Activated CD8-positive, alpha-beta T cell treated with anti-CD3 and anti-CD28 coated beads, Interleukin-2, amount 10 ng/mL, durations not matched to agents 7 days and 5 days (primary cell): ENCODE measurements at regions not wholly inside any gene's neighbourhood (a gene's known extent, or its start where the extent isn't known, plus 50 kb on each side); places are given as distances from the start of the nearest gene placed in this dataset.

Experiments used
- ATAC-seq: fragments of 150-1000 bp; cut with Tn5 transposase; one replicate; pipeline ENCODE4 v1.10.0; 2021; ENCODE audit warnings: moderate library complexity
- CTCF ChIA-PET: fragments of 350-600 bp; sonication (Branson Sonifier 250); formaldehyde crosslinking; loops from one replicate; lab custom pipeline; 2021; ENCODE audit warnings: antibody characterized with exemption; lab: Charles Lee
- POLR2A ChIA-PET: fragments of 350-600 bp; sonication (Branson Sonifier 250); formaldehyde crosslinking; loops from one replicate; lab custom pipeline; 2021; ENCODE audit warnings: antibody characterized with exemption; lab: Charles Lee
- DNase-seq: peaks from one replicate; pipeline ENCODE4 v3.0.0-alpha.2; 2020
- H3K27ac Mint-ChIP-seq: one replicate; pipeline ENCODE4 v1.8.0; 2021; ENCODE audit warnings: mild to moderate bottlenecking, mixed read lengths
- H3K27me3 Mint-ChIP-seq: one replicate; pipeline ENCODE4 v1.8.0; 2021; ENCODE audit warnings: low read depth, mixed read lengths
- H3K36me3 Mint-ChIP-seq: one replicate; pipeline ENCODE4 v1.8.0; 2021; ENCODE audit warnings: low read depth, mixed read lengths
- H3K4me1 Mint-ChIP-seq: one replicate; pipeline ENCODE4 v1.8.0; 2021; ENCODE audit warnings: low read depth, mixed read lengths
- H3K4me3 Mint-ChIP-seq: one replicate; pipeline ENCODE4 v1.8.0; 2021; ENCODE audit warnings: mild to moderate bottlenecking, mixed read lengths
- H3K9me3 Mint-ChIP-seq: one replicate; pipeline ENCODE4 v1.8.0; 2022; ENCODE audit warnings: mixed read lengths; ENCODE audit not compliant: insufficient read depth

DNA sequence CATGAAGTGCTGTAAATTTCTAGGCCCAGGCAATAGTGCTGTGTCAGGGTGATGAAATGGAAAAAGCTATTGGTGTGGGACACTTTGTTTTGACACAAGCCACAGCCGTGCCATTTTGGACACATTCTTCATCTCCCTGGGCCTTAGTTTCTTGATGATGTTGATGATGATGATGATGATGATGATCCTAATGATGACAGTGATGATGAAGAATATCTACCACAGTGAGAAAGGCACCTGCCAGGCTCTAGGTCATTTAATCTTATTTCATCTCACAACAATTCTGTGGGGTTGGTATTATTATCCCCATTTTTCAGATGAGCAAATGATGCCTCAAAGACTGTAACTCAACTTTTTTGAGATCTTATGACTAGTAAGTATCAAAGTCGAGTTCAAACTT, 102.2 kb upstream of the STC2 start:
- Mint-ChIP-seq H3K36me3 (no peaks in the 10 kb centered on the region), H3K9me3 (no peaks in the 10 kb centered on the region), H3K27me3 (peaks cover 6% of the 10 kb centered on the region), H3K4me3 (no peak overlapping the region), H3K4me1 (no peaks in the 10 kb centered on the region), H3K27ac (no peak overlapping the region)
- CTCF ChIA-PET, result no interaction called here
- ATAC-seq, result no peak
- DNase-seq, result no peak
- POLR2A ChIA-PET, result no interaction called here

DNA sequence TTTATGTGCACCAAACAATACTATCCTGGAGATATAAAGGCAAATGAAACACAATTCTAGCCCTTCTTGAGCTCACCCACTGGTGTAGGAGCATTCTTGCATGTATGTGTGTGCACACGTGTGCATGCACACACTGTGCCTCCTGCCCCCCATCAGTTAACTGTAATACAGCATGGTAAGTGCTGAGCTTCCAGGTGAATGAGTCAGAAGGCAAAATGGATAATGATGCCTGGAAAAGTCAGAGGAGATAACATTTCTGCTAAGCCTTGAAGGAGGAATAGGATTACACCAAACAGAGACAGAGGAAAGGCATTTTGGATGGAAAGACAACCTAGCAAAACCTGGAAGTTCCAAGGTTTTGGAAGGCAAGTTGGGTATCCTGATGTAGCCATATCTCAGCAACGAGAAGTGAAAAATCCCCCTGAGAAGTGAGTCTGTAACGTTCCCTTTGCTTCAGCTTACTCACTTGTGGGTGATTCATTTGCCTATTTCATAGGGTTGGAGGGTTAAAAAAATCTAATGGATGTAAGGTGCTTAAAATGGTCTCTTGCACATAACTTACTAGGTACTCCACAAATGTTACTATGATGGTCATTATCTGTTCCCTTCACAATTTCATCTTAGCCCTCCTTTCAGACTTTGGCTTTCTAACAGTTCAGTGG, 101.4 kb upstream of the STC2 start:
- no peaks in the 10 kb centered on the region for H3K36me3 Mint-ChIP-seq
- peaks cover 6% of the 10 kb centered on the region for H3K27me3 Mint-ChIP-seq
- no peaks in the 10 kb centered on the region for H3K9me3 Mint-ChIP-seq
- ChIA-PET CTCF (no interaction called here), POLR2A (no interaction called here)
- H3K4me3 Mint-ChIP-seq, result no peak overlapping the region
- no peak for DNase-seq
- no peak overlapping the region for H3K27ac Mint-ChIP-seq
- ATAC-seq, result no peak
- no peaks in the 10 kb centered on the region for H3K4me1 Mint-ChIP-seq

DNA sequence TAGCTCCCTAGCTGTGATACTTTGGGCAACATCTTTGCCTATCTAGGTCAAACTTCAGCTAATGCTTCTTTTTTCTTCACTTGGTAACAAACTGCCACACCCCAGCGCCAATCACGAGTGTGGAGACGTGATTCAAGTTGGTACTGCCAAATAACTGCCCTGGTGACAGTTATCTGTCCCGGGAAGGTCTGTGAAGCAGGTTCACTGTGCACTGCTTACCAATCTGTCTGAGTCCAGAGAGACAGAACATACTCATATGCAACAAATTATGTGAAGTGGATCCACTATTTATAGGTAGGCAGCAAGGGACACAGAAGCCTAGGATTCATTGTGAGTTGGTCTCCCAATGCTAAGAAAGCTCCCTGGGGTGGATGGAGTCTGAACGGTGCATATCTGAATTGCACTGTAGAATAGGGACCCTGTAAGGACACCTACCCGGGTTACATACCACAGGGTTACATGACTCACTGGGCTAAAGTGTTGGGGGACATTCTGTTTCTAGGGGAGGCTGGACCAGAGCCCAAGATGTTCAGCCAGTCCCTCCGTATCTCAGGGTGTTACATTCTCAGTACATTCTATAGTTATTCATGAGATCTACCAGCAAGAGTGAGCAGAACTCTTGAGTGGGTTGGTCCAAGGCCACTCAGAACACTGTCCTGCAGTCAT, 95.4 kb upstream of the STC2 start:
- ChIA-PET POLR2A (no interaction called here), CTCF (no interaction called here)
- Mint-ChIP-seq H3K36me3 (no peaks in the 10 kb centered on the region), H3K27ac (no peak overlapping the region), H3K4me3 (no peak overlapping the region), H3K9me3 (no peaks in the 10 kb centered on the region), H3K27me3 (no peaks in the 10 kb centered on the region), H3K4me1 (no peaks in the 10 kb centered on the region)
- DNase-seq, result no peak
- no peak for ATAC-seq

DNA sequence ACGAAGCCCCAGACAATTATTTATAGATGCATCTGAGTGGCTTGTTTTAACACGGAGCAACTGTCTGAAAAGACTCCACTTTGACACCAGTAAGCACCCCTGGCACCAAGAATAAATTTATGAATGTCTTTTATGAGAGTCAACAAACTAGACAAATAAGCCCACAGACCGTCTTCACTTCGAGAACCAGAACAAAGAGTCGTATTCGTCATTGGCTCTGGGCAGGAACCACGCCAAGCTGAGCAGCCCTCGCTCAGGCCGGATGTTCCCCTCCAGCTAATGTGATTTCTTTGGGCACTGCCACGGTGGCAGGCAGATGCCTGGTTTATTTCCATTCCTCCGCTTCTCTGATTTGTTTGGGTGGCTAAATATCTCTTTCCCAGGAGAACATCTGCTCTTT, 91.9 kb upstream of the STC2 start:
- no peaks in the 10 kb centered on the region for H3K9me3 Mint-ChIP-seq
- ChIA-PET CTCF (no interaction called here), POLR2A (no interaction called here)
- H3K4me3 Mint-ChIP-seq, result no peak overlapping the region
- ATAC-seq (no peak), DNase-seq (no peak)
- H3K27me3 Mint-ChIP-seq, result no peaks in the 10 kb centered on the region
- no peaks in the 10 kb centered on the region for H3K36me3 Mint-ChIP-seq
- no peaks in the 10 kb centered on the region for H3K4me1 Mint-ChIP-seq
- no peak overlapping the region for H3K27ac Mint-ChIP-seq

DNA sequence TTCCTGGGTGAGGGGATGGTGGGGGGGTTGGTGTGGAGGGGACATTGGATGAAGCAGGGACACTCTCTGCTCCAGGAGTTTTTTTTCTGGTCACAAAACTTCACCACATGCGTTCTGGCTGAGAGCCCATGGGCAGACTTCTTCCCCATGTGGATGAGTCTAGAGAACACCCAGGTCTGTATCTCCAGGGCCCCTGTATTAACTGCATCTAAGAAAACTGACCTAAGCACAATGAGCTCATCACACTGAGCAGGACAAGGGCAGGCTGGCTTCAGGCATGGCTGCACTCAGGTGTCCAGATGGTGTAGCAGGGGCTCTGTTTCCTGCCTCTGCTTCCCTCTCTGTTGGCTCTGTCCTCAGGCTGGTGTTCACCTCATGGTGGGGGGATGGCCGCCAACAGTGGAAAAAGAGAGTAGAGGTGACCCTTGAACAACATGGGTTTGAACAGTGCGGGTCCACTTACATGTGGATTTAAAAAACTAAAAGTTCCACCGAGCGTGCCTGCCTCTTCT, 85.3 kb upstream of the STC2 start:
- DNase-seq, result no peak
- H3K9me3 Mint-ChIP-seq, result no peaks in the 10 kb centered on the region
- H3K36me3 Mint-ChIP-seq, result no peaks in the 10 kb centered on the region
- ATAC-seq, result no peak
- ChIA-PET POLR2A (no interaction called here), CTCF (no interaction called here)
- H3K4me1 Mint-ChIP-seq, result no peaks in the 10 kb centered on the region
- H3K4me3 Mint-ChIP-seq, result no peak overlapping the region
- H3K27ac Mint-ChIP-seq, result no peak overlapping the region
- peaks cover 5% of the 10 kb centered on the region for H3K27me3 Mint-ChIP-seq

DNA sequence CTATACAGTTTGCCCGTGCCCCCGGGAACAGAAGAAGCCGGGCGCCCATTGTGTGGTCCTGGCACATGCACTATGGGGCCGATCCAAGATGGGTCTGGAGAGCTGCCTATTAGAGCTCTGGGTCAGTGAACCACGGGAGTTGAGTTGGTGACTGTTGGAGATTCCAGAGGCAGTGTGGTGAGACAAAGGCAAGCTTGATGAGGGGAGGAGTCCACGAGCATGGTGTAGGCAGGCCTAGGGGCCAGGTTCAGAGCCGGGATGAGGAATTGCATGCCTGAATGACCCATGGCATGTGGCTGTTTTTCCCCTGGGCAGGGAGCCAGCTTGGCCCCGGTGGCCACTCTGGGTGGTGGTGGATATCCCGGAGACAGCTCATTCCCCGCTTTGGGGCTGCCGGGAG, 84.4 kb upstream of the STC2 start:
- Mint-ChIP-seq H3K36me3 (no peaks in the 10 kb centered on the region), H3K27me3 (peaks cover 5% of the 10 kb centered on the region), H3K27ac (no peak overlapping the region), H3K4me1 (no peaks in the 10 kb centered on the region), H3K9me3 (no peaks in the 10 kb centered on the region), H3K4me3 (no peak overlapping the region)
- CTCF ChIA-PET, result no interaction called here
- ATAC-seq (no peak), DNase-seq (no peak)
- POLR2A ChIA-PET, result no interaction called here

DNA sequence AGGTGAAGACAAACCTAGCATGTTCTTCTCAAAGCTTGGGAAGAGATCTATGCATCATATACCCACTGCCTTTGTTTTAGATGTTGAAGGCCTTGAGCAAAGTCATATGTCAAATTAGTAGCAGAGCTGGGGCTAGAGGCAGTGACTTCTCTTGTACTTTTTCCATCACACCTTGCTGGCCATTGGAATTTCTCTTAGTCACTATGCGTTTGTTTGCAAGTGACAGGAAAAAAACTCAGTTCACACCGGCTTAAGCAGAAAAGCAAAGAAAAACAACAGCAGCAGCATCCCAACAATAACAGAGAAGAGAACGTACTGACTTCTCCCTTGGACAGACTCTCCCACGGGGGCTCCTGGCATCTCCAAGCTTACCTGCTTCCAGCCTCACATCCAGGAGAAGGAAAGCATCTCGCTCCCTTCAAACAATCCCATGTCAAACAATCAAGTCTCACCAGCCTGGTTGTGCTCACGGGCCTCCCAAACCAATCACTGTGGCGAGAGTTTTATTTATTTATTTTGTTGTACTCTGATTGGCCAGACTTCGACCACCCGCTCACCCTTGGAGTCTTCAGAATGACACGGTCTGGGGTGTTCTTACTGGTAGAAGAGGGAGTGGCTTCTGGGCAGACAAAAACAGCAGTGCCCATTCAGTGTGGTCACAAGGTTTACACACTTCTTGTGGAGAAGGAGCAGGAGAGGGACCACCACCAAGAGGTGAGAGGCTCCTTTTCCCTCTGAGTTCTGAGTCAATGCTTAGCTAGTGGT, 83.8 kb upstream of the STC2 start:
- Mint-ChIP-seq H3K36me3 (no peaks in the 10 kb centered on the region), H3K9me3 (no peaks in the 10 kb centered on the region), H3K27me3 (peaks cover 5% of the 10 kb centered on the region), H3K4me3 (no peak overlapping the region), H3K4me1 (no peaks in the 10 kb centered on the region), H3K27ac (no peak overlapping the region)
- ATAC-seq (no peak), DNase-seq (no peak)
- ChIA-PET POLR2A (no interaction called here), CTCF (no interaction called here)

DNA sequence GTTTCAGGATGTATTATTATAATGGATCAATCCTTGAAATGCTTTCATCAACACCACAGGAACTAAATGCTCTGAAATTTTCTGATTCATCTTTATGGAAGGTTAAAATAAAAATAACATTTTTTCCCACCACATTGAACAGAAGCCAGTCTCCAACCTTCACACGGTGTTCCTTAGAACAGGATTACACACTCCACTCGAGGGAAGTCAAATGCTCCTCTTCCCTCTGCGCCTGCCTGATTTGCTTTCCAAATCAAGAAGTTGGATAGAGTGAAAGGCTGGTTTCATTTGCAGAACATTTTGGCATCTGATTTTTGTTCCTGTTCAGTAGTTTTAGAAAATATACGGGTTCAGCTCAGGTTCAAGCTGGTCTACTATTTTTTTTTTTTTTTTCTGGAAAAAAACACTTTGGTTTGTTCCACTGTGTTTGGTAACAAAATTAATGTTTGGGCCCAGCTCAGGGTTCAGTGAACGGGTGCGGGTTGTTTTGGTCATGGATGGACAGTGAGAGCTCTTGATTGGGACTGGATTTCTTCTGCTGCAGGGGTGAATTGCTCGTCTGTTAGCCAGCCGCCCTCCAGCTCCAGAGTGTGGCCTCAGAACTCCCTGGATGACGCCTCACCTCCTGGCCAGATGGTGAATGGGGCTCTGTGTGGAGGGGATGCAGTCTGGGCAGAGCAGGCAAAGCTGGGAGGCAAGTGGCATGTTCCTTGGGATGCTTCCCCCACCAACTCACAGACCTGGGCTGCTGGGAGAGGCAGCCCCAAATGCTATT, 82.4 kb upstream of the STC2 start:
- no peaks in the 10 kb centered on the region for H3K4me1 Mint-ChIP-seq
- H3K9me3 Mint-ChIP-seq, result no peaks in the 10 kb centered on the region
- CTCF ChIA-PET, result no interaction called here
- POLR2A ChIA-PET, result no interaction called here
- ATAC-seq (no peak), DNase-seq (no peak)
- H3K27me3 Mint-ChIP-seq, result peaks cover 5% of the 10 kb centered on the region
- H3K4me3 Mint-ChIP-seq, result no peak overlapping the region
- no peaks in the 10 kb centered on the region for H3K36me3 Mint-ChIP-seq
- H3K27ac Mint-ChIP-seq, result no peak overlapping the region

DNA sequence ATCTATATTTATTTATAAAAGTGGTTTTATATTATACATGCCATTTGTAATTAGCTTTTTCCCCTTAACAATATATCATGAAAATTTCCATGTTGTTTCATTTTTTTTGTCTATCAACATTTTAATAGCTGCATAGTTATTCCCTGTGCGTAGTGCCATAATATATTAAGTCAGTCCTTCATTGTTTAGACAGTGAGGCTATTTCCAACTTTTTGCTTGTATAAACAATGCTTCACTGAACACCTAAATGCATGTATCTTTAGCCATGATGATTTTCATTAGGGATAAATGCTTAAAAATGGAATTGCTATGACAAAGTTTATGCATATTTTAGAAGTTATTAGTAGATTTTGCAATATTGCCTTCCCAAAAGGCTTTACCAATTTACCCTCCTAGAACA, 80.7 kb upstream of the STC2 start:
- DNase-seq, result no peak
- ATAC-seq, result no peak
- no peaks in the 10 kb centered on the region for H3K9me3 Mint-ChIP-seq
- peaks cover 5% of the 10 kb centered on the region for H3K27me3 Mint-ChIP-seq
- ChIA-PET POLR2A (no interaction called here), CTCF (no interaction called here)
- no peak overlapping the region for H3K4me3 Mint-ChIP-seq
- no peak overlapping the region for H3K27ac Mint-ChIP-seq
- H3K36me3 Mint-ChIP-seq, result no peaks in the 10 kb centered on the region
- no peaks in the 10 kb centered on the region for H3K4me1 Mint-ChIP-seq

DNA sequence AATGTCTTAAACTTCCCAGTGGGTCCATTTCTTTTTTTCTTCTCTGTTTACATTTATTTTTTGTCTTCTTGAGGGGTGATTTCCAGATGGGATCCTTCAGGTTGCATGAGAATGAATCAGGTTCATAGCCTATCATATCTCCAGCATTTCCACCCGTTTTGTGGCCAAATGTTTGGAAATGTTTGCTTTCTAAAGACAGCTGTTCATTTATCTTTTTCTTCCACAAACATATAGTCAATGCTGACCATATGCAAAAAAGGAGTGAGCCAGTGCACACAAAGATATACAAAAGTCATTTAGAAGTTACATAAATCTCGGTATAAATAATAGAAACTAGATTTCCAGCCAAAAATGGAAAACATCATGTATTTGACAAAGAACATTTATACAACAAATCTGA, 71.6 kb upstream of the STC2 start:
- POLR2A ChIA-PET, result no interaction called here

DNA sequence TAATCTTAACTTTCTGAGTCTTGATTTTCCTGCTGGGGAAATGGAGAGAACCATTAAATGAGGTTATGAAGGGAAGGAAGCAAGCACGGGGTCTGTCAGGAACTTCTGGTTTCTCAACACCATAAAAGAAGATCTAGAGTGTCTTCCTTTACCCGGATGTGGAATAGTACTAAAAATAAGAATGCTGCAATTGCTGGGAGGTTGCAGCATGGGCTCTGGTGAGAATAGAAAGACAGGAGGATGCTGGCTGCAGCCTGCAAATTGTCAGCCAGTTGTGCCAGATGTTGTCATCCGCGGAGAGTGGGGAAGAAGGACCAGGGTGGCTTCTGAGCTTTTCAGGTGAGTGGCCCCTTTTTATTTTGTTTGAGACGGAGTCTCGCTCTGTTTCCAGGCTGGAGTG, 69.3 kb upstream of the STC2 start:
- H3K36me3 Mint-ChIP-seq, result no peaks in the 10 kb centered on the region

More for the DNA sequence above, 71.6 kb upstream of the STC2 start:
- ATAC-seq, result no peak
- H3K4me3 Mint-ChIP-seq, result no peak overlapping the region
- no peak overlapping the region for H3K27ac Mint-ChIP-seq
- no peaks in the 10 kb centered on the region for H3K9me3 Mint-ChIP-seq
- DNase-seq, result no peak
- peaks cover 3% of the 10 kb centered on the region for H3K4me1 Mint-ChIP-seq
- CTCF ChIA-PET, result no interaction called here
- no peaks in the 10 kb centered on the region for H3K27me3 Mint-ChIP-seq
- no peaks in the 10 kb centered on the region for H3K36me3 Mint-ChIP-seq

More for the DNA sequence above, 69.3 kb upstream of the STC2 start:
- no peak for DNase-seq
- ATAC-seq, result no peak
- H3K27me3 Mint-ChIP-seq, result no peaks in the 10 kb centered on the region
- peaks cover 3% of the 10 kb centered on the region for H3K4me1 Mint-ChIP-seq
- CTCF ChIA-PET, result no interaction called here
- H3K9me3 Mint-ChIP-seq, result no peaks in the 10 kb centered on the region
- no peak overlapping the region for H3K4me3 Mint-ChIP-seq
- POLR2A ChIA-PET, result no interaction called here
- H3K27ac Mint-ChIP-seq, result no peak overlapping the region
